ENCODE measurements at regions not wholly inside any gene's neighbourhood (a gene's known extent, or its start where the extent isn't known, plus 50 kb on each side); places are given as distances from the start of the nearest gene placed in this dataset.

GRCh38 chr6:48212501-48212900, 101.5 kb upstream of the PTCHD4 start:
- no peak overlapping the region for H3K27ac Mint-ChIP-seq (ENCODE audit: unreplicated experiment)
- no peak for TF ChIP-seq CTCF (conservative IDR thresholded peaks at IDR 0.05)
- H3K4me3 Mint-ChIP-seq: no peak overlapping the region
- no peaks in the 10 kb centered on the region for H3K27me3 Mint-ChIP-seq (ENCODE audit: low read depth)
- no peaks in the 10 kb centered on the region for H3K4me1 Mint-ChIP-seq
- H3K9me3 Mint-ChIP-seq: peaks cover 8% of the 10 kb centered on the region
- DNase-seq (ENCODE audit: low read depth, low spot score): no peak
- no peaks in the 10 kb centered on the region for H3K36me3 Mint-ChIP-seq (ENCODE audit: low read depth)

GRCh38 chr6:48206091-48206490, 95.1 kb upstream of the PTCHD4 start:
- Mint-ChIP-seq H3K4me3 (no peak overlapping the region), H3K27ac (ENCODE audit: unreplicated experiment) (no peak overlapping the region), H3K9me3 (peaks cover 3% of the 10 kb centered on the region), H3K4me1 (no peaks in the 10 kb centered on the region), H3K36me3 (ENCODE audit: low read depth) (no peaks in the 10 kb centered on the region), H3K27me3 (ENCODE audit: low read depth) (no peaks in the 10 kb centered on the region)
- no peak for TF ChIP-seq CTCF (conservative IDR thresholded peaks at IDR 0.05)
- DNase-seq (ENCODE audit: low read depth, low spot score): no peak

- no peak for DNase-seq (ENCODE audit: low read depth, low spot score)
- Mint-ChIP-seq H3K27ac (ENCODE audit: unreplicated experiment) (no peak overlapping the region), H3K4me1 (peaks cover 8% of the 10 kb centered on the region), H3K4me3 (no peak overlapping the region), H3K27me3 (ENCODE audit: low read depth) (no peaks in the 10 kb centered on the region), H3K9me3 (peaks cover 5% of the 10 kb centered on the region), H3K36me3 (ENCODE audit: low read depth) (no peaks in the 10 kb centered on the region)
- no peak for TF ChIP-seq CTCF (conservative IDR thresholded peaks at IDR 0.05)
Measured at GRCh38 chr6:48200869-48201390, 89.9 kb upstream of the PTCHD4 start.

- Mint-ChIP-seq H3K27me3 (ENCODE audit: low read depth) (no peaks in the 10 kb centered on the region), H3K4me3 (no peak overlapping the region), H3K36me3 (ENCODE audit: low read depth) (no peaks in the 10 kb centered on the region), H3K27ac (ENCODE audit: unreplicated experiment) (no peak overlapping the region), H3K9me3 (peaks cover 5% of the 10 kb centered on the region), H3K4me1 (peaks cover 8% of the 10 kb centered on the region)
- no peak for TF ChIP-seq CTCF (conservative IDR thresholded peaks at IDR 0.05)
- DNase-seq (ENCODE audit: low read depth, low spot score): no peak
Measured at GRCh38 chr6:48199499-48199898, 88.5 kb upstream of the PTCHD4 start.

DNA sequence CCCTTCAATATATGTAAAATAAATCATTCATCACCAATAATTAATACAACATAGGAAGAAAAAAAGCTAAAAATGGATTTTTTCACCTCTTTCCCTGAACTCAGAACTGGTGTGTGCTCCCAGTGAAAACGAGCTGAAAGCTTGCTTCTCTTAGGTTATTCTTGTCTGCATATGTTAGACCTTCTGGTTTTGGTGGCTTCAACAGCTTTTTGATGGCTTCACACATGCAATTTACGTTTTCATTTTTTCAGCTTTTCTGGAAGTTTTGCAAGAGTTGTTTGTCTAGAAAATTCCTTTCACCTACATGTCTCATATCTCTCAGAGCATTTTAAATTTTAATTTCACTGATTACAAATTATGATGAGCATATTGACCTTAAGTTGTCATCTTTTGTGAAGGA, 86.9 kb upstream of the PTCHD4 start:
- no peaks in the 10 kb centered on the region for H3K36me3 Mint-ChIP-seq (ENCODE audit: low read depth)
- peaks cover 8% of the 10 kb centered on the region for H3K4me1 Mint-ChIP-seq
- H3K4me3 Mint-ChIP-seq: no peak overlapping the region
- H3K9me3 Mint-ChIP-seq: peaks cover 5% of the 10 kb centered on the region
- no peak for DNase-seq (ENCODE audit: low read depth, low spot score)
- no peak for TF ChIP-seq CTCF (conservative IDR thresholded peaks at IDR 0.05)
- no peak overlapping the region for H3K27ac Mint-ChIP-seq (ENCODE audit: unreplicated experiment)
- H3K27me3 Mint-ChIP-seq (ENCODE audit: low read depth): no peaks in the 10 kb centered on the region

All from neural crest cell (in vitro differentiated cells).